ENCODE measurements at regions not wholly inside any gene's neighbourhood (a gene's known extent, or its start where the extent isn't known, plus 50 kb on each side); places are given as distances from the start of the nearest gene placed in this dataset.

DNA sequence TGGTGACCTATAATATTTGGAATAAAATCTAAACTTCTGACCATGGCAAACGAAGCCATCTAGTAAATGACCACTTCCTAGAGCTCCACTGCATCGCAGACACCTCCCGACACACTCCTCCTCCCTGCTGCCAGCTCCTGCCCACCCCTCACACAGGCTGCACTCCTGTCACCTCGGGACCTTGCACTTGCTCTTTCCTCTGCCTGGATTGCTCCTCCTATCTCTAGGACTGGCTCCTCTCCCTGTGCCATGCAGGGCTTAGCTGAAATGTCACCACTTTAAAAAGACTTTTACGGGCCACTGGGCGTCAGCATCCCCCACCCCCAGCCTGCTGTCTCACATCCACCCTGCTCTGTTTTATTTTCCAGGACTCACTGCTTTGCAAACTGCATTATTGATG lies 87.6 kb upstream of the MC3R start:
- Histone ChIP-seq H3K4me3 (ENCODE audit: control insufficient read depth in 2 of 3, extremely low read depth in 1 of 3, insufficient read depth in 2 of 3, low read depth in 1 of 3, low read length in 3 of 3) (no peak overlapping the region), H3K27me3 (ENCODE audit: control insufficient read depth, extremely low read depth, insufficient read depth, low read length) (no peaks in the 10 kb centered on the region), H3K4me2 (ENCODE audit: control insufficient read depth, extremely low read depth, insufficient read depth, low read depth, low read length) (no peak overlapping the region), H3K79me2 (ENCODE audit: control insufficient read depth, insufficient read depth, low read length) (no peaks in the 10 kb centered on the region), H3K9me3 (ENCODE audit: control insufficient read depth, low read depth, low read length) (no peaks in the 10 kb centered on the region), H2AFZ (ENCODE audit: control insufficient read depth, low read length) (no peak overlapping the region), H3K9ac (ENCODE audit: control insufficient read depth, extremely low read depth, insufficient read depth, low read length) (no peak overlapping the region), H3K9me1 (ENCODE audit: control insufficient read depth, extremely low read depth, insufficient read depth, low read length) (no peaks in the 10 kb centered on the region), H4K20me1 (ENCODE audit: control insufficient read depth, extremely low read depth, insufficient read depth, low read length) (no peaks in the 10 kb centered on the region), H3K4me1 (ENCODE audit: control insufficient read depth, extremely low read depth, insufficient read depth, low read length) (no peaks in the 10 kb centered on the region), H3K27ac (ENCODE audit: control insufficient read depth, insufficient read depth, low read length) (no peak overlapping the region), H3K36me3 (ENCODE audit: control insufficient read depth in 2 of 2, extremely low read depth in 1 of 2, insufficient read depth in 2 of 2, low read length in 2 of 2) (no peaks in the 10 kb centered on the region)
- DNase-seq (ENCODE audit: low read depth, low spot score) (no peak), FAIRE-seq (no peak)
- TF ChIP-seq, protein P1, sequence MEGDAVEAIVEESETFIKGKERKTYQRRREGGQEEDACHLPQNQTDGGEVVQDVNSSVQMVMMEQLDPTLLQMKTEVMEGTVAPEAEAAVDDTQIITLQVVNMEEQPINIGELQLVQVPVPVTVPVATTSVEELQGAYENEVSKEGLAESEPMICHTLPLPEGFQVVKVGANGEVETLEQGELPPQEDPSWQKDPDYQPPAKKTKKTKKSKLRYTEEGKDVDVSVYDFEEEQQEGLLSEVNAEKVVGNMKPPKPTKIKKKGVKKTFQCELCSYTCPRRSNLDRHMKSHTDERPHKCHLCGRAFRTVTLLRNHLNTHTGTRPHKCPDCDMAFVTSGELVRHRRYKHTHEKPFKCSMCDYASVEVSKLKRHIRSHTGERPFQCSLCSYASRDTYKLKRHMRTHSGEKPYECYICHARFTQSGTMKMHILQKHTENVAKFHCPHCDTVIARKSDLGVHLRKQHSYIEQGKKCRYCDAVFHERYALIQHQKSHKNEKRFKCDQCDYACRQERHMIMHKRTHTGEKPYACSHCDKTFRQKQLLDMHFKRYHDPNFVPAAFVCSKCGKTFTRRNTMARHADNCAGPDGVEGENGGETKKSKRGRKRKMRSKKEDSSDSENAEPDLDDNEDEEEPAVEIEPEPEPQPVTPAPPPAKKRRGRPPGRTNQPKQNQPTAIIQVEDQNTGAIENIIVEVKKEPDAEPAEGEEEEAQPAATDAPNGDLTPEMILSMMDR (optimal IDR thresholded peaks at IDR 0.05 in 1 of 3, IDR thresholded peaks at IDR 0.05 in 1 of 3, conservative IDR thresholded peaks at IDR 0.05 in 1 of 3; ENCODE audit: extremely low read depth in 1 of 3, insufficient read depth in 2 of 3, low read length in 3 of 3): no peak
- TF ChIP-seq EZH2 (IDR thresholded peaks at IDR 0.05; ENCODE audit: low read length): no peak
- dilution Hi-C loops (cut with MboI; ENCODE audit: extremely low pct_ligation_motif_present, low sequenced_read_pairs): no loop called here

DNA sequence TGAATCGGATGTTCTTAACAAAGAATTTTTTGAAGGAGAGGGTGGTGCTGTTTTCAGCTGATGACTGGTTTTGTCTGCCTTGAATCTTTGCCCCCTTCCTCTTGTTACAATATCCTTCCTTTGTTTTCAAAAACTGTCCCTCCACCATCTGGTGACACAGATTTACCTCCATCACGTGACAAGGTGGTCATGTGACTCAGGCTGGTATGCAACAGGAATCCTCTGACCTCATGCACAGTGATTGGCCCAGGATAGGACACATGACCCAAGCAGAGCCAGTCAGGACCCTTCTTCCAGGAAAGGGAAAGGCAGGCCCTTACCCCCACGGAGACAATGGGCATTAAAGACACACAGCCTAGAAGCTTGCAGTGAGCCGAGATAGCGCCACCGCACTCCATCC lies 84.7 kb upstream of the MC3R start:
- no peak overlapping the region for H3K4me2 ChIP-seq (ENCODE audit: control insufficient read depth, extremely low read depth, insufficient read depth, low read depth, low read length)
- no peaks in the 10 kb centered on the region for H3K4me1 ChIP-seq (ENCODE audit: control insufficient read depth, extremely low read depth, insufficient read depth, low read length)
- no peak for DNase-seq (ENCODE audit: low read depth, low spot score)
- no peaks in the 10 kb centered on the region for H3K36me3 ChIP-seq (ENCODE audit: control insufficient read depth in 2 of 2, extremely low read depth in 1 of 2, insufficient read depth in 2 of 2, low read length in 2 of 2)
- no peaks in the 10 kb centered on the region for H3K27me3 ChIP-seq (ENCODE audit: control insufficient read depth, extremely low read depth, insufficient read depth, low read length)
- no peak for TF ChIP-seq EZH2 (IDR thresholded peaks at IDR 0.05; ENCODE audit: low read length)
- TF ChIP-seq, protein P1 (optimal IDR thresholded peaks at IDR 0.05 in 1 of 3, IDR thresholded peaks at IDR 0.05 in 1 of 3, conservative IDR thresholded peaks at IDR 0.05 in 1 of 3; ENCODE audit: extremely low read depth in 1 of 3, insufficient read depth in 2 of 3, low read length in 3 of 3): no peak
- no peaks in the 10 kb centered on the region for H3K9me1 ChIP-seq (ENCODE audit: control insufficient read depth, extremely low read depth, insufficient read depth, low read length)
- no peak overlapping the region for H3K9ac ChIP-seq (ENCODE audit: control insufficient read depth, extremely low read depth, insufficient read depth, low read length)
- no peak overlapping the region for H2AFZ ChIP-seq (ENCODE audit: control insufficient read depth, low read length)
- no peak for FAIRE-seq
- dilution Hi-C loops (cut with MboI; ENCODE audit: extremely low pct_ligation_motif_present, low sequenced_read_pairs): no loop called here
- no peaks in the 10 kb centered on the region for H3K9me3 ChIP-seq (ENCODE audit: control insufficient read depth, low read depth, low read length)
- H3K27ac ChIP-seq (ENCODE audit: control insufficient read depth, insufficient read depth, low read length): no peak overlapping the region
- H3K4me3 ChIP-seq (ENCODE audit: control insufficient read depth in 2 of 3, extremely low read depth in 1 of 3, insufficient read depth in 2 of 3, low read depth in 1 of 3, low read length in 3 of 3): no peak overlapping the region
- no peaks in the 10 kb centered on the region for H3K79me2 ChIP-seq (ENCODE audit: control insufficient read depth, insufficient read depth, low read length)
- H4K20me1 ChIP-seq (ENCODE audit: control insufficient read depth, extremely low read depth, insufficient read depth, low read length): no peaks in the 10 kb centered on the region
